HepG2 (cell line): ENCODE measurements at regions not wholly inside any gene's neighbourhood (a gene's known extent, or its start where the extent isn't known, plus 50 kb on each side); places are given as distances from the start of the nearest gene placed in this dataset.

Experiments
- ETS1 ChIP-seq: sonication (generic); formaldehyde crosslinking; IDR thresholded peaks from 2 replicates; pipeline ENCODE4 v1.4.0; 2020; ENCODE audit warnings: missing genetic modification reagents
- ZBED4 ChIP-seq: sonication (generic); formaldehyde crosslinking; IDR thresholded peaks from 2 replicates; pipeline ENCODE4 v1.4.0; 2020; ENCODE audit warnings: missing genetic modification reagents, borderline replicate concordance
- ZNF580 ChIP-seq: IDR thresholded peaks from 2 replicates; pipeline ENCODE4 v1.6.1; 2016; ENCODE audit warnings: low read depth, borderline replicate concordance

DNA sequence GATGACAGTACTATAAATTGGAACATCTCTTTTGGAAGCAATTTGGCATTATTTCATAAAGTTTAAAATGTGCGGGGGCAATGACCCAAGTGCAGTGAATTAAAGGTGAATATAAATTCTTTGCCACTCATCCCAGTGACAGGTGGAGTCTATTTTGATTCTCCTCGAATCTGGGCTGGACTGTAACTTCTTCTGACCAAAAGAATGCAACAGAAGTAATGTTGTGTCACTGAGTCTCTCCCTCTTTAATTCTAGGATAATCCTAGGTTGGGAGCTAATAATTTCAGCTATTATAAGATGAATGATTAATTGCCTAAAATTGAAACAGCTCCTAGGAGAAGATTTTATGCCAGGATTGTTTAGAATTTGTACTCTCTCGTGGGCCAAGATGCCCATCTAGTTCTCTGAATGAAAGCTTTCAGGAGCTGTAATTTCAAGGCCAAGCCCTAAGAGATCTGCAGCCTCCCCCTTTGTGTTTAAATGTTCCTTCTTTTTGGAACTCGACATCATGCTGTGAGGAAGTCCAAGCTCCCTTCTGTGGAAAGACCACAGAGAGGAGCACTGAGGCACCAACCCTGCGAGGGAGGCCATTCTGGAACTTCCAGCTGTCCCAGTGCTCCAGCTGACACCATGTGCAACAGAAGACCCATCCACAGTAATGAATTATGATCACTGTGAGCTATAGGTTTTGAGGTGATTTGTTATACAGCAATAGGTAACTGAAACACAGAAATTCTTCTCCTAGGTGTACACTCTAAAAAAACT lies 208.1 kb downstream of the COPRS start:
- TF ChIP-seq ZBED4 (CRISPR knock-in tag) (no peak), ZNF580 (CRISPR knock-in tag) (no peak), ETS1 (CRISPR knock-in tag) (no peak)
